Duodenal mucosa (tissue), 2 donors: ENCODE measurements at regions not wholly inside any gene's neighbourhood (a gene's known extent, or its start where the extent isn't known, plus 50 kb on each side); places are given as distances from the start of the nearest gene placed in this dataset.

Experiments used
- H3K27ac ChIP-seq: one replicate; pipeline ENCODE4 v1.7.0; 2013; ENCODE audit warnings: low read depth, low read length
- H3K27me3 ChIP-seq, 2 donors: one replicate each; pipeline ENCODE4 v1.7.0; 2013; ENCODE audit warnings: low read length in 2 of 2, control low read depth in 1 of 2; ENCODE audit not compliant: insufficient read depth in 2 of 2, control insufficient read depth in 1 of 2
- H3K36me3 ChIP-seq, 2 donors: one replicate each; pipeline ENCODE4 v1.7.0; 2013; ENCODE audit warnings: low read length in 2 of 2, control low read depth in 1 of 2; ENCODE audit not compliant: insufficient read depth in 2 of 2, control insufficient read depth in 1 of 2
- H3K4me1 ChIP-seq, 2 donors: one replicate each; pipeline ENCODE4 v1.7.0; 2013; ENCODE audit warnings: low read length in 2 of 2, control low read depth in 1 of 2; ENCODE audit not compliant: insufficient read depth in 2 of 2, control insufficient read depth in 1 of 2
- H3K4me3 ChIP-seq, 2 donors: one replicate each; pipeline ENCODE4 v1.7.0; 2013; ENCODE audit warnings: low read length in 2 of 2, low read depth in 1 of 2
- H3K9ac ChIP-seq, 2 donors: one replicate each; pipeline ENCODE4 v1.7.0; 2013; ENCODE audit warnings: low read length in 2 of 2, low read depth in 1 of 2
- H3K9me3 ChIP-seq, 2 donors: one replicate each; pipeline ENCODE4 v1.7.0; 2013; ENCODE audit warnings: low read length in 2 of 2, control low read depth in 1 of 2; ENCODE audit not compliant: control insufficient read depth in 1 of 2

DNA sequence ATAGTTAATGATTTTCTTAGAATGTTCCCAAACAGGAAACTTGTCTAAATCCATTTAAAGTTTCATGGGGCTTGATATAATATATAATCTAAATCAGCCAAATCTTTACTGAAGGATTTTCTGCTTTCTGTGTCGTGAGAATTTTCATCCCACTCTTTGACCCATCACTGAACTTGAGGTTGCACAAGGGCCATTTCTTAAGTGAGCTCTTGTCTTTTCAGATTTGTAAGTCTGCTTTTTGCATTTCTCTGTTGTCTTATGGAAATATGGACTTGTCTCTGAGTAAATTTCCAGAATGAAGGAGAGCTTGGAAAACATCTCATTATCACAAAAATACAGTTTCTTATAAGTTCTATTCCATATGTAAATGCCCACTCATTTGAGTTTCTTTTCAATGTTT, 149.2 kb upstream of the ARRDC3 start:
- Histone ChIP-seq H3K27ac (no peak overlapping the region), H3K9ac (no peak overlapping the region), H3K27me3 (no peaks in the 10 kb centered on the region), H3K4me1 (no peaks in the 10 kb centered on the region), H3K9me3 (no peaks in the 10 kb centered on the region), H3K36me3 (no peaks in the 10 kb centered on the region), H3K4me3 (no peak overlapping the region)

DNA sequence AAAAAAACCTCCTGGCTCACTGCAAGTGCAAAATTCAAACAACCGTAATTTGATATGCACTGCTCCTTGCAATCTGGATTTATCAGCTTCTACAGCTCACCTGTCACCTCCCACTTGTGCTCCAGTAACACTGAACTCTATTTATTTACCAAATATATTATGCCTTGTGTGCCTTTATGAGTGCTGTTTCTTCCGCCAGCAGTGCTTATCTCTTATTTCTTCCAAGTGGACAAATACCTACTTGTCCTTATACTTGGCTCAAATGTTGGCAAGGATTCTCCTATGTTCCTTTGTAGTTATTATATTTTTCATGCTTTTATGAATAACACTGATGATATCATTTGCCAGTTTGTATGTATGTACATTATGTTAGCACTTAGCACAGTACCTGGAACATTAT, 145.7 kb upstream of the ARRDC3 start:
- Histone ChIP-seq H3K4me1 (no peaks in the 10 kb centered on the region), H3K9ac (no peak overlapping the region), H3K4me3 (no peak overlapping the region), H3K27ac (no peak overlapping the region), H3K9me3 (no peaks in the 10 kb centered on the region), H3K36me3 (no peaks in the 10 kb centered on the region), H3K27me3 (no peaks in the 10 kb centered on the region)

DNA sequence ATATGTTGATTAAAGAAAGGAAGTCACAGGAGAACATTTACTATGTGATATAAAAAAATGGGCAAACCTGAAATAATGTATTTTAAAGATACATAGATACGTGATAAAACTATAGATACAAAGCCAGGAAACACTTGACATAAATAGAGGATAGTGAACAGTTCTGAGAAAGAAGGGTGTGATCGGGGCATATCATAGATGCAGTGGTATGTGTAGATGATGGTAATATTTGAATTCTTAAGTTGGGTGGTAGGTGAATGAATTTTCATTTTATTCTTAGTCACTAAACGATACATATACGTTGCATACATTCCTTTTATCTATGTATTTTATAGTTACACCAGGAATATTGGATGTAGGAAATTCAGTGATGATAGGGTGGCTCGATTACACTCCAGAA, 138.7 kb upstream of the ARRDC3 start:
- no peaks in the 10 kb centered on the region for H3K9me3 ChIP-seq
- no peak overlapping the region for H3K9ac ChIP-seq
- no peaks in the 10 kb centered on the region for H3K36me3 ChIP-seq
- H3K4me1 ChIP-seq: no peaks in the 10 kb centered on the region
- H3K27me3 ChIP-seq: no peaks in the 10 kb centered on the region
- no peak overlapping the region for H3K4me3 ChIP-seq
- H3K27ac ChIP-seq: no peak overlapping the region

DNA sequence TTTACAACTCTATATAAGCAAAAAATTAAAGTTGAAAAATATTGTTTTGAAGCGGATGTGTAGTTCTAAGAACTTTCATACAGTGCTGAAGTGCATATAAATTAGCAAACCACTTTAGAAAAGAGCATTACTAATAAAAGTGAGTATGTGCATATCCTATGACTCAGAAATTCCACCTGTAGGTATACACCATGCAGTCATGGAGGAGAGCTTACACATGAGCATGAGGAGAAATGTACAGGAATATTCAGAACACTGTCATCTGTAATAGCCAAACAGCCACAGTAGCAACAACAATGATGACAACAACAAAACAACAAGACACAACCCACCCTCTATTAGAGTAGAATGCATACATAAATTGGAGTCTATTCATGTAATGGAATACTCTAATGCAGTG, 138.2 kb upstream of the ARRDC3 start:
- no peak overlapping the region for H3K27ac ChIP-seq
- no peaks in the 10 kb centered on the region for H3K36me3 ChIP-seq
- no peaks in the 10 kb centered on the region for H3K9me3 ChIP-seq
- H3K27me3 ChIP-seq: no peaks in the 10 kb centered on the region
- H3K9ac ChIP-seq: no peak overlapping the region
- no peaks in the 10 kb centered on the region for H3K4me1 ChIP-seq
- H3K4me3 ChIP-seq: no peak overlapping the region

DNA sequence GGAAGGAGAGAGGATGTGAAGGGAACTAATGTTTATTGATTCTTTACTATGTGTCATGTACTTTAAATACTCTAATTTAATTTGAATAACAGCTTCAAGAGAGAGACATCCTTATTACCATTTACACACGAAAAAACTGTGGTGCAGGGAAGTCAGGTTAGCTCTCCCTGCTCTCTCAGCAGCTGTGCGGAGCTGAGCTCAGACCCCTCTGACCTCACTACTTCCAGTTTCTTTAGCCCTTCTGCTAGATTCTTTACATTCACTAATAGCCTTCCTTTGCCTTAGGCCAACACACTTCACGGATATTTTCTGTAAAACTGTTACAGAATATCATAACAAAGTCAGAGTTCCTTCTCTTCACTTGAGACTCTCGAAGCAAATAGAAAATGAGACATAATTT, 131.3 kb upstream of the ARRDC3 start:
- Histone ChIP-seq H3K27ac (no peak overlapping the region), H3K9ac (no peak overlapping the region), H3K4me1 (no peaks in the 10 kb centered on the region), H3K27me3 (no peaks in the 10 kb centered on the region), H3K36me3 (no peaks in the 10 kb centered on the region), H3K9me3 (no peaks in the 10 kb centered on the region), H3K4me3 (no peak overlapping the region)

DNA sequence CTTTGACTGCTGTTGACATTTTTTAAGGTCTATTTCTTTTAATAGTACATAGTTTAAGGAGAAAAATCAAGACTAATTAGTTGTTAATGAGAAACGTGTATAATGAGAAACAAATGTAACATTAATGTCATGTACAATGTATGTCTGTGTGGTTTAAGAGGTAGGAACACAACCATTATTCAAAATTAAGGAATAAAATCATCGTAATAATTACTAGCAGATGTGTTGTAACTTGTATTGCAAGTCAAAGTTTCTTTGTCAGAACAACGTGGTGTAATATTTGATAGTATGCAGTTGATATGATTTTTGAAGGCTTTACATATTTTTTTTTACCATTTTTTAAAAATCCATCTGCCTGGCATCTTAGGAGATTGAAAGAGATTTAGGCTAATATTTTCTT, 120.2 kb upstream of the ARRDC3 start:
- Histone ChIP-seq H3K9ac (no peak overlapping the region), H3K4me3 (no peak overlapping the region), H3K9me3 (no peaks in the 10 kb centered on the region), H3K27ac (no peak overlapping the region), H3K36me3 (no peaks in the 10 kb centered on the region), H3K4me1 (no peaks in the 10 kb centered on the region), H3K27me3 (no peaks in the 10 kb centered on the region)

DNA sequence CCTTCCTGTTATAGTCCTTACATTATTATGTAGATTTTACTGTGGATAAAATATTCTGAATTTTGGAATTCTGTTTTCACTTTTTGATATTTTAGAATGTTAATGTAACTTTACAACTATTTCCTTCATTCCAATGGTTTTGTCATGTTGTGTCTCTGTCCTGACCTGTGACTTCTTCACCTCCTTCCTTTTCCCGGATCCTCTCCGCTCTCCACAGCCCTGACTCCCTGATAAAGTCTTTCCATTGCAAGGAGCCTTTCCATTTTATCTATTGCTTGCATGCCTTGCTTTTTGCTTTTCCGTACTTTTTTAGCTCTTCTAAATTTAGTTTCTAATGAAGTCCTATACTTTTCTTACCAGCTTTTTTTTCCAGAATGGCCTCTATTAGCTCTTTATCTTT, 117.6 kb upstream of the ARRDC3 start:
- H3K27me3 ChIP-seq: no peaks in the 10 kb centered on the region
- no peak overlapping the region for H3K4me3 ChIP-seq
- H3K9ac ChIP-seq: no peak overlapping the region
- H3K4me1 ChIP-seq: no peaks in the 10 kb centered on the region
- no peak overlapping the region for H3K27ac ChIP-seq
- no peaks in the 10 kb centered on the region for H3K36me3 ChIP-seq
- H3K9me3 ChIP-seq: no peaks in the 10 kb centered on the region

DNA sequence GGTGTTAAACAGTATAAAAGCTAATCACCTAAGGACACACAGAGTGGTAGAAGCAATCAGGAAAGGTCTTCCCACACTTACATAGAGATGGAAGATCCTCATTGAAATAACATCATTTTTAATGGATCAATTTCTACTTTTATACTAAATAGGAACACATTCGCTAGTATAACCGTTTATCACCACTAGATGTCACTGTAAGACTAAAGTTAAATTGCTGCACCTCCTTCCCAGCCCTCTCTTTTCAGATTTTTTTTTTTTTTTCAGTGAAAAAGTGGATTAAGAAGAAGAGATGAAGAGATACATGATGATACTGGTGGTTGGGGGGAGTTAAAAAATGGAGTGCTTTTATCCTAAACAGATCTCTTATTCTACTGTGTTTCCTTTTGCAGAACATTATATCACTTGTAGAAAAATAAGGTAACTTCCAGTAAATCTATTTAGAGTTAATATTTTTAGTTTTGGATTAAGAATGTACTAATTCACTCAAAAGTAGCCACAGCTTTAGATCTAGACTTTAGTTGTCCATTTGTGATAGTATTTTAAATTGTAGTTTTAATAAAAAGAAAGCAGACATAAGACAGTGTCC, 116.9 kb upstream of the ARRDC3 start:
- Histone ChIP-seq H3K4me3 (no peak overlapping the region), H3K27me3 (no peaks in the 10 kb centered on the region), H3K9ac (no peak overlapping the region), H3K27ac (no peak overlapping the region), H3K9me3 (no peaks in the 10 kb centered on the region), H3K36me3 (no peaks in the 10 kb centered on the region), H3K4me1 (no peaks in the 10 kb centered on the region)

DNA sequence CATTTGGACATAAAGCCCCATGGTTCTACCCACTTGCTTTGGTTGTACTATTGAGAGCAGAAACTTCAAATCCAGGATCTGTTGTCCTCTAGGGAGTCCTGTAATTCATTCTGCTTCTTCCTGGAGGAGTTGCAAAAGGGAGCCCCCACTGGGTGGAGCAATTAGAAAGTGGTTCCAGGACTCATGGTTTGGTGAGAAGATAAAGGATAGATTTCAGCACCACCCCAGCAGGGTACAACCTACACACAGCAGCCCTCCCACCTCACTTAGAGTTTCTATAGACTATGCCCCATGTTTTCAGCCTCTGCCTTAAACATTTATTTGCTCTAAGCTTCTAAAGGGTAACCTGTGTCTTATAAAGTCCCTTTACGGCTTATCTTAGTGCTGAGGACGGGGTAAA, 112.6 kb upstream of the ARRDC3 start:
- H3K27me3 ChIP-seq: no peaks in the 10 kb centered on the region
- no peaks in the 10 kb centered on the region for H3K9me3 ChIP-seq
- H3K27ac ChIP-seq: no peak overlapping the region
- H3K36me3 ChIP-seq: no peaks in the 10 kb centered on the region
- H3K9ac ChIP-seq: no peak overlapping the region
- no peaks in the 10 kb centered on the region for H3K4me1 ChIP-seq
- H3K4me3 ChIP-seq: no peak overlapping the region

DNA sequence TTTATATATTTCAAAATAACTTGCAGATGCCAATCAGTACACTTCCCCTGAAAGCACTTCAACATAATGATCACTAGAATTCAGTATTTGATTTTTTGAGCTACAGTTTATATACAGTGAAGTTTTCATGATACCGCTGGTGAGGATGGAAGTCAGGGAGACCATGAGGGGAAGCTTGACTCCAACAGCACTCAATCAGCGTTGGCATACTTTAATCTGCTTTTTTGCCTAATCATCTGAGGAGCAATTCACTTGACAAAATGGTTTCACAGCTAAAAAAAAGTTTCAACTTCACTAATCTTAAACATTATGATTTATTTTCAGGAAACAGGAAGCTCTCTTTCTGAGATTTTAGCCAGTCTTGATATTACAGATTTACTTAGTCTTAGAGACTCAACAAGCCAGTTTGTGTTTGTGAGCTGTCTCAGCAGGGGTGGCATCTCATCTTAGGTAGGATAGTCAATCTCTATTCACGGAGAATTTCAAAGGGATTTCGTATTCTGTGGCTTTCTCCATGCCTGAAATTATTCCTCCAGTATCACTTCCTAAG, 111.4 kb upstream of the ARRDC3 start:
- Histone ChIP-seq H3K4me1 (no peaks in the 10 kb centered on the region), H3K9me3 (no peaks in the 10 kb centered on the region), H3K27me3 (no peaks in the 10 kb centered on the region), H3K36me3 (no peaks in the 10 kb centered on the region), H3K27ac (no peak overlapping the region), H3K9ac (no peak overlapping the region), H3K4me3 (no peak overlapping the region)

DNA sequence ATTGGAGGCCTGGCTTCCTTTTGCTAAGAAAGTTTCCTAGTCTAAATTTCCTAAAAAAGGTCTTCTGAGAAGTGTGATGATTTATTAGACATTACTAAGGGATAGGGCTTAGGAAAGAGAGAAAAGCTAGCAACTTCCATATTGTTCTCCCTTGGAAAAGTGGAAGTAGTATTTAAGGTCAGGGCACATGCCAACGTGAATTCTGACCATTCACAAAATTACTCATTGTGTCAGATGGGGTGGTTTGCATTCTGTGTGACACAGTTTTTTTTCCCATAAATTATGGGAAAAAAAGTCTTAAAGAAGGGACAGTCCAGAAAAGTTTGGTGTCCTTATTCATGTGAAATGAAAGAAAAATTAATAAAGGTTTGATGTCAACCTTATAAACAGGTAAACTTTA, 110.0 kb upstream of the ARRDC3 start:
- H3K9ac ChIP-seq: no peak overlapping the region
- no peaks in the 10 kb centered on the region for H3K36me3 ChIP-seq
- H3K27ac ChIP-seq: no peak overlapping the region
- no peak overlapping the region for H3K4me3 ChIP-seq
- no peaks in the 10 kb centered on the region for H3K4me1 ChIP-seq
- no peaks in the 10 kb centered on the region for H3K9me3 ChIP-seq
- no peaks in the 10 kb centered on the region for H3K27me3 ChIP-seq
